ENCODE measurements at regions not wholly inside any gene's neighbourhood (a gene's known extent, or its start where the extent isn't known, plus 50 kb on each side); places are given as distances from the start of the nearest gene placed in this dataset.

GRCh38 chr5:5784101-5784500 is 361.6 kb downstream of the ICE1 start:
- no peak overlapping the region for H3K27ac ChIP-seq (ENCODE audit: control insufficient read depth, insufficient read depth, low read length)
- FAIRE-seq (no peak), DNase-seq (ENCODE audit: low read depth, low spot score) (no peak)
- H2AFZ ChIP-seq (ENCODE audit: control insufficient read depth, low read length) = no peak overlapping the region
- dilution Hi-C loops (cut with MboI; ENCODE audit: extremely low pct_ligation_motif_present, low sequenced_read_pairs) = no loop called here
- H3K4me3 ChIP-seq (ENCODE audit: control insufficient read depth in 2 of 3, extremely low read depth in 1 of 3, insufficient read depth in 2 of 3, low read depth in 1 of 3, low read length in 3 of 3) = no peak overlapping the region
- TF ChIP-seq EZH2 (IDR thresholded peaks at IDR 0.05; ENCODE audit: low read length) = no peak
- TF ChIP-seq, protein P1, sequence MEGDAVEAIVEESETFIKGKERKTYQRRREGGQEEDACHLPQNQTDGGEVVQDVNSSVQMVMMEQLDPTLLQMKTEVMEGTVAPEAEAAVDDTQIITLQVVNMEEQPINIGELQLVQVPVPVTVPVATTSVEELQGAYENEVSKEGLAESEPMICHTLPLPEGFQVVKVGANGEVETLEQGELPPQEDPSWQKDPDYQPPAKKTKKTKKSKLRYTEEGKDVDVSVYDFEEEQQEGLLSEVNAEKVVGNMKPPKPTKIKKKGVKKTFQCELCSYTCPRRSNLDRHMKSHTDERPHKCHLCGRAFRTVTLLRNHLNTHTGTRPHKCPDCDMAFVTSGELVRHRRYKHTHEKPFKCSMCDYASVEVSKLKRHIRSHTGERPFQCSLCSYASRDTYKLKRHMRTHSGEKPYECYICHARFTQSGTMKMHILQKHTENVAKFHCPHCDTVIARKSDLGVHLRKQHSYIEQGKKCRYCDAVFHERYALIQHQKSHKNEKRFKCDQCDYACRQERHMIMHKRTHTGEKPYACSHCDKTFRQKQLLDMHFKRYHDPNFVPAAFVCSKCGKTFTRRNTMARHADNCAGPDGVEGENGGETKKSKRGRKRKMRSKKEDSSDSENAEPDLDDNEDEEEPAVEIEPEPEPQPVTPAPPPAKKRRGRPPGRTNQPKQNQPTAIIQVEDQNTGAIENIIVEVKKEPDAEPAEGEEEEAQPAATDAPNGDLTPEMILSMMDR (optimal IDR thresholded peaks at IDR 0.05 in 1 of 3, IDR thresholded peaks at IDR 0.05 in 1 of 3, conservative IDR thresholded peaks at IDR 0.05 in 1 of 3; ENCODE audit: extremely low read depth in 1 of 3, insufficient read depth in 2 of 3, low read length in 3 of 3) = no peak
- H3K79me2 ChIP-seq (ENCODE audit: control insufficient read depth, insufficient read depth, low read length) = no peaks in the 10 kb centered on the region
- peaks cover 1% of the 10 kb centered on the region for H3K9me3 ChIP-seq (ENCODE audit: control insufficient read depth, low read depth, low read length)
- no peaks in the 10 kb centered on the region for H3K4me1 ChIP-seq (ENCODE audit: control insufficient read depth, extremely low read depth, insufficient read depth, low read length)
- no peaks in the 10 kb centered on the region for H3K36me3 ChIP-seq (ENCODE audit: control insufficient read depth in 2 of 2, extremely low read depth in 1 of 2, insufficient read depth in 2 of 2, low read length in 2 of 2)
- no peak overlapping the region for H3K9ac ChIP-seq (ENCODE audit: control insufficient read depth, extremely low read depth, insufficient read depth, low read length)
- H3K9me1 ChIP-seq (ENCODE audit: control insufficient read depth, extremely low read depth, insufficient read depth, low read length) = no peaks in the 10 kb centered on the region
- H3K27me3 ChIP-seq (ENCODE audit: control insufficient read depth, extremely low read depth, insufficient read depth, low read length) = no peaks in the 10 kb centered on the region
- no peaks in the 10 kb centered on the region for H4K20me1 ChIP-seq (ENCODE audit: control insufficient read depth, extremely low read depth, insufficient read depth, low read length)
- no peak overlapping the region for H3K4me2 ChIP-seq (ENCODE audit: control insufficient read depth, extremely low read depth, insufficient read depth, low read depth, low read length)

DNA sequence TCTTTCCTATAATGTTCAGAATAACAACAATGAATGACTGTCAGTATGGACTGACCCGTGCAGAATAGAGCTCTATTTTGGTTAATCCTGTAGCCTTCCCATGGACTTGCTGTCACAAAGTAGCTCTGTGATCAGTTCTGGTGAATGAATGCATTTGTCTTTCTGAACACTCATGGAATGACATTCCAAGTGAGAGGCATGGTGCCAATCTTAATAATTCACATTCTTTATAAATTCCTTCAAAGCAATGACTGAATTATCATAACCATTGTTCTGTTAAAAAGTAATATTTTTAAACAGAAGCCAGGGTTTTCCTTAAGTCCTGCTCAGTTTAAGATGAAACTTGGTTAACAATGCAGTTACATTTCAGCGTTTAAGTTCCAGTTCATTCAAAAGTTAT is 360.5 kb downstream of the ICE1 start:
- H3K4me1 ChIP-seq (ENCODE audit: control insufficient read depth, extremely low read depth, insufficient read depth, low read length) = no peaks in the 10 kb centered on the region
- no peaks in the 10 kb centered on the region for H3K27me3 ChIP-seq (ENCODE audit: control insufficient read depth, extremely low read depth, insufficient read depth, low read length)
- dilution Hi-C loops (cut with MboI; ENCODE audit: extremely low pct_ligation_motif_present, low sequenced_read_pairs) = no loop called here
- H3K27ac ChIP-seq (ENCODE audit: control insufficient read depth, insufficient read depth, low read length) = no peak overlapping the region
- DNase-seq (ENCODE audit: low read depth, low spot score) (no peak), FAIRE-seq (no peak)
- no peak overlapping the region for H3K4me3 ChIP-seq (ENCODE audit: control insufficient read depth in 2 of 3, extremely low read depth in 1 of 3, insufficient read depth in 2 of 3, low read depth in 1 of 3, low read length in 3 of 3)
- H2AFZ ChIP-seq (ENCODE audit: control insufficient read depth, low read length) = no peak overlapping the region
- no peaks in the 10 kb centered on the region for H3K79me2 ChIP-seq (ENCODE audit: control insufficient read depth, insufficient read depth, low read length)
- H3K9ac ChIP-seq (ENCODE audit: control insufficient read depth, extremely low read depth, insufficient read depth, low read length) = no peak overlapping the region
- TF ChIP-seq, protein P1 (optimal IDR thresholded peaks at IDR 0.05 in 1 of 3, IDR thresholded peaks at IDR 0.05 in 1 of 3, conservative IDR thresholded peaks at IDR 0.05 in 1 of 3; ENCODE audit: extremely low read depth in 1 of 3, insufficient read depth in 2 of 3, low read length in 3 of 3) = no peak
- TF ChIP-seq EZH2 (IDR thresholded peaks at IDR 0.05; ENCODE audit: low read length) = no peak
- no peaks in the 10 kb centered on the region for H4K20me1 ChIP-seq (ENCODE audit: control insufficient read depth, extremely low read depth, insufficient read depth, low read length)
- H3K36me3 ChIP-seq (ENCODE audit: control insufficient read depth in 2 of 2, extremely low read depth in 1 of 2, insufficient read depth in 2 of 2, low read length in 2 of 2) = no peaks in the 10 kb centered on the region
- no peaks in the 10 kb centered on the region for H3K9me1 ChIP-seq (ENCODE audit: control insufficient read depth, extremely low read depth, insufficient read depth, low read length)
- H3K9me3 ChIP-seq (ENCODE audit: control insufficient read depth, low read depth, low read length) = peaks cover 2% of the 10 kb centered on the region
- no peak overlapping the region for H3K4me2 ChIP-seq (ENCODE audit: control insufficient read depth, extremely low read depth, insufficient read depth, low read depth, low read length)

Measured in keratinocyte (primary cell).